Inflammatory macrophage (primary cell): ENCODE measurements at regions not wholly inside any gene's neighbourhood (a gene's known extent, or its start where the extent isn't known, plus 50 kb on each side); places are given as distances from the start of the nearest gene placed in this dataset.
A peak's percentile ranks its signal among the peaks of the same experiment; 100 is the strongest.
"Not testable (repeated sequence)": the region's sequence is repeated elsewhere in the genome, so short reads cannot be mapped to it uniquely, and the experiment has no call there.

Source experiments
- DNase-seq, 2 donors: peaks; one replicate each; pipeline ENCODE4 v3.0.0-alpha.2; 2020 to 2022

DNA sequence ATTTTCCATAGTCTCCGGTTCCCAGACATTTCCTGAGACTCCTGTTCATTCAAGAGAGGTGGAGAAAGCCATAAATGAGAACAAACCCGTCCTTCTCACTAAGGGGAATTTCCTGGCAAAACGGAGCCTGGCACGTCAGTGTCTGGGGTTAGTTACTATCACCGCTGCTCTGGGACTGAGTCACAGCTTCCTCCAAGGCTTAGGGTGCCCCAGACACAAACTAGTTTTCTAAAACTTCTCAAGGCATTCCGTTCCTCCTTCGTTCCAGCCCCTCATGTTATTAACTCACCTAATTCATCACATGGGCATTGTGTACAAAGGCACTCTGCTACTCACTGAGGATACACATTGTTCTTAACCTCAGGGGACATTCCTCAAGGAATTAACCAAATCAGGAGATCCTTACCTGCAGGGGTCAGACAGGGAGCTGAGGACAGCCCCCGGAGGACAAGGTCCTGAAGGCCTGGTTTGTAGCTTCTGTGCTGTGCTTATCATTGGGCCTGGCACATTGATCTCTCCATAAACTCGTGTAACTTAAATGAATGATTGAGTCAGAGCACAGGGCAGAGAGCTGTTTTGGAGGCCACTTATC is 103.0 kb upstream of the KLF6 start:
- DNase-seq, result peak; percentile 43 to 81

DNA sequence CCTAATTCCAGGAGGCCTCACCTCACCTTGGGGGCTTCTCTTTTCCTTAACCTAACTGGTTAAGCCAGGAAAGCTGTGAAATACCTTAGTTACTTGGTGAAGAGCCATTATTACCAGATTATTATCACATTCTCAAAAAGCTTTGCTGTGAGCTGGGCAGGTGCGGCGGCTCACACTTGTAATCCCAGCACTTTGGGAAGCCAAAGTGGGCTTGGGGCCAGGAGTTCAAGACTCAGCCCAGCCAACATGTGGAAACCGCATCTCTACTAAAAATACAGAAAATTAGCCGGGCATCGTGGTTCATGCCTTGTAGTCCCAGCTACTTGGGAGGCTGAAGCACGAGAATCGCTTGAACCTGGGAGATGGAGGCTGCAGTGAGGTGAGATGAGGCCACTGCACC is 102.4 kb upstream of the KLF6 start:
- no peak for DNase-seq

DNA sequence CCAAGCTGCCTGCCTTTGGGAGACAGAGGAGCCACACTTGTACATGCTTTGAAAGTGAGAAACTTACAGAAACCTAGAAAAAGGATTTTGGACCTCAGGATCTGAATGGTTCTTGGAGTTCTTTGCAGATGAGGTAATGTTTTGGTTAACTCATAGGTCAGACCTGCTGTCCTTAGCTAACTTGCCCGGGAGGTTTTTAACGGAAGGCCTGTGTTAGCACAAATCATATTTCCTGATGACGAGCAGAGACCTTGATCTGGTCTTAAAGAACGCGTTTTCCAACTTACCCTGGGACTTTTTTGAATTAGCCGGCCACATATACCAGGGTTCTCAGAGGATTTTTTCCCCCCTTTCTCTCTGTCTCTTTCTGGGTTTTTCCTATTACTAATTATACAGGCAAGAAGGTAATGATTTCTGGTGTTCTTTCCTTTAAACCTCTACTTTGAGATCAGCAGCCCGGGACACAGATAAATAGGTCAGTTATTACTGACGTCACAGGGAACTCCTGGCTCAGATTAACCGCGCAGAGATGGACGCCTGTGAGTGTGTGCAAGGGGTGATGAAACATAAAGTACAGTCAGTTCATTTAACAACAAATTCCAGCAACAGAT is 101.7 kb upstream of the KLF6 start:
- DNase-seq, result no peak

DNA sequence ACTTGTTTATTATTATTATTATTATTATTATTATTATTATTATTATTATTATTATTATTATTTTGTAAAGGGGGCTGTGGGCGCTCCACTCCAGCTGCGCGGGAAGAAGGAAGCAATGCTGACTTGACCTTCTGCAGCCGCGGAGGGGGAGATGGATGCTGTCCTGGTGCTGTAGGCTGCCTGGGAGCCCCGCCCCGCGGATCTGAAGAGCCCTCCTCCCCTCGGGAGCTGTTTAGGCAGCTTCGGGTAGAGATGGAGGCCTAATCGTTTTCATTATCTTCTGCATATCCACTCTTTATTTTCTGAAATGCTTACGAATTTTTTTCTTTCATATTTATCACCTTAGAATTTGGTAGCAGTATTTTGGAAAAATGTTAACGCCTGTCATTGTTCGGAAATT is 101.2 kb upstream of the KLF6 start:
- DNase-seq, result no peak

DNA sequence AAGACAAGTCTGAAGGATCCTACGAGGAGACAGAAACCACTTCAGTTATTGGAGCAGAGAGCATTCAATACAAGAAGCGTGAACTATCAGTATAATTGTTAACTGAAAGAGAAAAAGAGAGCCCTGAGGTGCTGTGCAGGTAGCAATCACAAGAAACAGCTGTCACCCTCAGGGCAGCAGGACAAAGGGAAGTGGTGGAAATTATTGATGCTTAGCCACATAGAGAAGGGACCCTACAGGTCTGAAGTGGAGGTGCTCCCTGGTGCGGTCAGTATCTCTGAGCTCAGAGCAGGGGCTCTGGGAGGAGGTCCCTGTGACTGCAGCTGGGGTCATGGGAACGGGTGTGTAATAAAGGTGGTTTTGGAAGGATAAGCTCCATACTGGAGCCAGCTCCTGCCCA is 97.8 kb upstream of the KLF6 start:
- no peak for DNase-seq

DNA sequence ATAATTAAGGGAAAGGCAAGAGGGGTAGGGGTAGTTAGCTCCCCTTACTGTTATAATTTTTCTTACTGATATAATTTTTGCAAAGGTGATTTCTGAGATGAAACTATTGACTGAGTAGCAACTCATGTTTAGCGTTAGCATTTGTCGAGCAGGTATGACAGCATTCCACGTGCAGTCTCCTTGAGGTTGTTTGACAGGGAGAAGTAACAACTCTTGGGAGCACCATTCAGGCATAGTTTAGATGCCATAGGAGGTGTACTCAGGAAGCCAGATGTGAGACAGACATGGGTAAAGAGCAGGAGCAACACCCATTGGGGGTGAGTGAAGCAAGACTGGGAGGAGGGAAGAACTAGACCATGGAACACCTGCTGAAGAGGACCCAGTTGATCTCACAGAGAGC is 96.6 kb upstream of the KLF6 start:
- no peak for DNase-seq

DNA sequence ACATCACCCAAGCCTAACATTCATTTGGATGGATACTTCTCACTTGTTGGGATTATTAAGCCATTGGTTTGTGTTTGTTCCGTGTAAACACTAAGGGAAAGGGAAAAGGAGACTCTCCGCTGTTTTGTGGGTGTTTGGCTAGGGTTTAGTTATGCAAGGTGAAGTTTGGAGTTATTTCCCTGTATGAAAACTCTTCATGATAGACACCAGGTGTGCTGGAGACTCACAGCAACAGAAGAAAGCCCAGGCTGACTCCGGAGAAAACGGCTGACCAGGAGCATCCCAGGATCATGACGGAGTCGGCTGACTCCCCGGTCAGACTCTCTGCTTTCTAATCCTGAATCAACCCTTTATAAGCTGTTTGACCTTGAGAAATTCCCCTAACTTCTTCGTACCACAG is 94.1 kb upstream of the KLF6 start:
- no peak for DNase-seq

DNA sequence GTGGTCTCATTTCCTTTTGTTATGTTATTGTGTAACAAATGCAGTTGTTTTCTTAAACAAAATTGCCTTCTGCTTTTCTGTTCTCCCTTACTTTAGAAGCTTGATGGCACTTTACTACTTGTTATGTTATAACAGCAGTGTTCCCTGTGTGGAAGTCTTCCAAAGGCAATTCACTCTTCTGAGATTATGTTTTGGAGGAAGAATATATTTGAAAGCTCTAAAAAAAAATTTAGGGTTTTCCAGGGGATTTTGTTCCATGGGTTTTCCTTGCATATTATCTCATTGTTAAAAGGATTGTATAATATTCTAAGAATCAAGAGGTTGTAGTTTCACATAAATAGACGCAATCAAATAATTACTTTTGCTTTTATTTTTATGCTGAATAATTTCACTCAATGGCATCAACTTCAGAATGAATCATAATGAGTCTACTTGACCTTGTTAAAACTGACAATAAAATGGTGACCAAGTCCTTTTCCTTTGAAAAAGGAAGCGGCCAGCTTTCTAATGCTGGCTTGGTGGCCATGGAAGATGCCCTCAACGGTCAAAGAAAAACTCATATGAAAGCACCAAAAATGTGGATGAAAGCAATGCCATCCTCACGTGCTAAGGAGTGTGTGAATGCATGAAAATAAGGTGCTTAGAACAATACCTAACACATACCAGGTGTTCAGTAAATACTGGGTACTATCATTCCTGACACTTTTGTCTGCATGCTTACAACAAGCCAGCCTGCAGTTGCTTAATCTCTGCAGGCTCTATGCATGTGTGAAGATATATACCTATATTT is 92.4 kb upstream of the KLF6 start:
- DNase-seq, result peak; percentile 47 to 78

DNA sequence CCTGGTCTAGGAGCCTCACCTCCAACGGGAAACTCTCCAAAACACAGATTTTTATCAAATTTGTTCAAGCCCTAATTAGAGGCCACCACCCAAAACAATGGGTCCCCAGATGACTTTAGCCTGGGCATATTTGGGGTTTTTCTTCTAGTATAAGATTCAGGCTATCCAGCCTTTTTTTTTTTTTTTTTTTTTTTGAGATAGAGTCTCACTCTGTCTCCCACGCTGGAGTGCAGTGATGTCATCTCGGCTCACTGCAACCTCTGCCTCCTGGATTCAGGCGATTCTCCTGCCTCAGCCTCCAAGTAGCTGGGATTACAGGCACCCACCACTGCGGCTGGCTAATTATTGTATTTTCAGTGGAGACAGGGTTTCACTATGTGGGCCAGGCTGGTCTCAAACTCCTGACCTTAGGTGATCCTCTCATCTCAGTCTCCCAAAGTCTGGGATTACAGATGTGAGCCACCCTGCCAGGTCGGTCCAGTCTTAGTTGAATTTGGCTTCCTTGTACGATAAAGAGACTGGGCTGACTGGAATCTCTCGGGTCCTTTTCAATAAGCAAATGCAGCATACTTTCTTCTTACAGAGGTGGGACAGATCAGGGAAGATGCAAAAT is 91.4 kb upstream of the KLF6 start:
- DNase-seq, result no peak

DNA sequence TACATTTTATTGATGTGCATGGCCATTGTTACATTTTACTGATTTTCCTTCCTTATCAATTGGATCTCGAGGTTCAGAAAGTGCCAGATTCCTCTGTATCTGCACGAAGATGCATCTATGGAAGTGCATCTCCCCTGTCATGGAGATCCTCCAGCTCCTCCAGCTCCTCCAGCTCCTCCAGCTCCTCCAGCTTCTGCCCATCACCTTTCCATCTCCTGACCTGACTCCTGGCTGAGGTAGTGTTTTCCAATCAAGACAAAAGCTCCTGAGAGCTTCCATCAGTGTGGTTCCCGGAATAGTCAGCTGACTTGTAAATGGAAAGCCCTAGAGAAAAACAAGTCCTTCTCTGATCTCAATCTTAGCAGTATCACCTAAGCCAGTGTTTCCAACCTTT is 90.8 kb upstream of the KLF6 start:
- DNase-seq, result no peak

DNA sequence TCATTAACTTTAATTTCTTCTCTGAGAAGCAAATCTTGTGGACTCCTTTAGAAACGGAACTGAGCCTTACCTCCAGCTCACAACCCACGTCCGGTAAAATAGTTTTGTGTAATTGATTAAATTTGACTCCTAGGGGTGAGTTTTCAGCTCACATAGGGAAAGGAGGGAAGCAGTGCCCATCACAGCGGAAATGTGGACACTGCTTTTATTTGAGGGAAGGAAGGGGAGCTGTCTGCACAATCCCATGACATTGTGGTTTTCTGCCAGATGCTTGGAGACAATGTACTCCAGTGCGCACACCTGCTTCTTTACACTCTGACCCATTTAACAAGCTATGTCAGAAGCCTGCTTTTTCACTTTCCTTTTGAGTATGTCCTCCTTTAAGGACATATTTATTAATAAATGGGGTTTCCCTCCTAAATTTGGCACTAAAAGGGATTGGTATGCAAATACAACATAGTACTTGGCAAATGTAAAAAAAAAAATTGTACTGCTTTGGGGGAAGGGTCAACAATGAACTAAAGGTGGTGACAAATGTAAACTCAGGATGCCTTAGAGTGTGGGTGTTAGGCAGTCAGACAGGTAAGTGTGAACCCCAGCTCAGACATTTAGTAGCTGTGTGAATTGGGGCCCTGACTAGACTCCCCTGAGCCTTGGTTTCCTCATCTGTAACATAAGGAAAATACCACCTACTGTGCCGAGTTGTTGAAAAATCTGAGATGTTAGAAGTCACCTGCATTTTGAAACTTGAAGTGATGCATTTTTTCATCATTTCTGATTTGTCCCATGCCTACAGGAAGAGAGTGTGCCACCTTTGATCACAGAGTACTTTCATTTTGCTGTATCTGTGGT is 90.2 kb upstream of the KLF6 start:
- DNase-seq, result peak in 1 of 2 donors; percentile 42

DNA sequence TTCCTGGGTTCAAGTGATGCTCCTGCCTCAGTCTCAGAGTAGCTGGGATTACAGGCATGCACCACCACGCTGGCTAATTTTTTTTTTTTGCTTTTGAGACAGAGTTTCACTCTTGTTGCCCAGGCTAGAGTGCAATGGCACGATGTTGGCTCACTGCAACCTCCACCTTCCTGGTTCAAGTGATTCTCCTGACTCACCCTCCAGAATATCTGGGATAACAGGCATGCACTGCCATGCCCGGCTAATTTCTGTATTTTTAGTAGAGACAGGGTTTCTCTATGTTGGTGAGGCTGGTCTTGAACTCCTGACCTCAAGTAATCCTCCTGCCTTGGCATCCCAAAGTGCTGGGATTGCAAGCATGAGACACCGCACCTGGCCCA is 89.6 kb upstream of the KLF6 start:
- DNase-seq, result not testable (repeated sequence)

DNA sequence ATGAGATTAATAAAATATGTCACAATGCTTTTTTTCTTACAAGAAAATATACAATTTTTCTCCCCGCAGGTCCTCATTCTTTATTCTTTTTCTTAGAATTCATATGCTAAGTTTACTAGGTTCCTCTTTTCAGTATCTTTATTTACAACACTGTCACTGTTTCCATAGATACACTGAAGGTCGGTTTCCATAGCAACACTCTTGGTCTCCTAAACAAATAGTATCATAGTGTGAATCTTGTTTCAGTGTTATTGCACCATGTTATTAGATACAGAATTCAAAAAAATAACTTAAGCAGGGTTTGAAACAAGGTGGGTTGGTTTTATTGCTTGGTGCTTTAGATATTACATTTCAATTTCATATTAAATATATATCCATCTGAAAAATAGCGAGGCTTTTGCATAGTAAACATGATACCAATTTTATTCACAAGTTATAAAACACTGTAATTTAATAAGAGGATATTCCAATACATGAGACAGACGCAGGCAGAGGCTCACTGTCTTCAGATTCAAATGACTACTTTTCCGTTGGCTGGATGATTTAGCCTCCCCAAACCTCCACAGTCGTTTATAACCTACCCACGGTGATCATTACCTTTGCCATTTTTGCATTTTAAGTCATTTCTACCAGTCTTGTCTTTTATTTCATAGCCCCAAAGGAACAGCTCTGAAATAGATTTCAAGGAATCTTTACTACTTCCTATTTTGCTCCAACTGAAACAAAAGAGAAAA is 88.9 kb upstream of the KLF6 start:
- peak; percentile 93 to 99 for DNase-seq

DNA sequence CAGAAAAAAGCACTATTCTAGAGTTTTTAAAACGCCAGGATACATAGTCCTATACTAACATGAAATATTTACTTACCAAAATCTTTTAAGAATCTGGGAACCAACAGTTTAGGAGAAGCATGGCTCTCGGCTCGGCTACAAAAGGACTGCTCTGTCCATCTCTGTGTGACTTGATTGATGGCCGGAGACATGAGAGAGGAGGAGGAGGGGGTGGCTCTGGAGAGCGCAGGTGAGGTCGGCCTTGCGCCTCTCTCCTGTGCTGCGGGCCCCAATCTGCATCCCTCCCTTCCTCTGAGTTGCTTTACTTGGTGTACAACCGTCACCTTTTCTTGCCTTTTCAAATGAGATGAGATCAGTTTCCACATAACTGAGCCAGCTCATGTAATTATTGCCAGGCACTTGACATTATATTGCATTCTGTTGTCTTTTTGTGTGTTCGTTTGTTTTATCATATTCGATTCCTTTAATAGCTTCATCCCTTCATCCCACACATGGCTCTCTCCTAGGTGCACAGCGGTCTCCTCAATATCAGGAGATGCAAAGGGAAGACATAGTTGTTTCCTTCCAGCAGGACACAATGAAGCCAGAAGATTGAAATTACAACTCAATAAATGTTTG is 87.8 kb upstream of the KLF6 start:
- DNase-seq, result no peak

DNA sequence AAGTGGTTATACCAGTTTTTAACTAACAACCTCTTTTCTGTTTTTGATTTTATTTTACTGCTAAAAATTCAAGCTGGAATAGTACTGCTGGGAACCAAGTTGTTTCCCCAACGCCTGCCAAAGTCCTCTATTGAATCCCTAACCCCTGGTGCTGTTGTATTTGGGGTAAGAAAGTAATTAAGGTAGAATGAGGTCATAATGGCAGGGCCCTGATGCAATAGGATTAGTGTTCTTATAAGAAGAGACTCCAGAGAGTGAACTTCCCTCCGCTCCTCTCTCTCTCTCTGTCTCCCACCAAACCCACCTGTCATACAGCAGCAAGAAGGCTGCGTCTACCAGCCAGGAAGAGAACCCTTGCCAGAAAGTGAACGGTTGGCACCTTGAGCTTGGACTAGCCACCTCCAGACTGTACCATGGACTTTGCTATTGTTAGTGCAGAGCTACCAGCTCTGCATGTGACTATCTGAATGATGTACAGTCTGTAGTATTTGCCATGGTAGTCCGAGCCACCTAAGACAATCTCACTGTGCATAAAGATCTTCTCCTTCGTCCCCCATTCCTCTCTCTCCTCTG is 86.5 kb upstream of the KLF6 start:
- no peak for DNase-seq

DNA sequence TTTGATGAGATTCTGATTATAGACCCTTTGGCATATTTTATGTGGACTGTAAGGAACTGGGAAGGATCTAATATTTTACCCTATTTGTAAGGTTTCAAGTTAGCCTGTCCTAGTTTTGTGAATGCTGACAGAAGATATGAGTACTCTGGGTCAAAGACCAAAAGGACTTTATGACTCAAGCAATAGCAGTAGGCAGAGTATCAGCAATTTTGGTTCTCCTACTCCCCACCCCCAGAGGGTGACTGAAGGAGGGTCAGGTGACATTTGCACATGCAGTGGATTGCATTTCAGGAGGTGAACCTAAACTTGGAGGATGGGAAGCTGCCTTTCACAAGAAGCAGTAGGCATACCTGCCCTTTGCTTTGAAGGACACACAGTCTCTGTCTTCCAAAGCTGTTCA is 84.0 kb upstream of the KLF6 start:
- peak; percentile 79 to 89 for DNase-seq

DNA sequence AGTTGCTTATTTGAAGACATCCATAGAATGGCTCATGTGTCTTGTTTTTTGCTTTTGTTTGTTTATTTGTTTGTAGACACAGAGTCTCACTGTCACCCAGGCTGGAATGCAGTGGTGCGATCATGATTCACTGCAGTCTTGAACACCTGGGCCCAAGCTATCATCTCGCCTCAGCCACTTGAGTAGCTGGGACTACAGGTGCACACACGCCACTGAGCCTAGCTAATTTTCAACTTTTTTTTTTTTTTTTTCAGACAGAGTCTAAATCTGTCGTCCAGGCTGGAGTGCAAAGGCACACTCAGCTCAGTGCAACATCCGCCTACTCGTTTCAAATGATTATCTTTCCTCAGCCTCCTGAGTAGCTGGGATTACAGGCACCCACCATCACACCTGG is 83.3 kb upstream of the KLF6 start:
- DNase-seq, result no peak

DNA sequence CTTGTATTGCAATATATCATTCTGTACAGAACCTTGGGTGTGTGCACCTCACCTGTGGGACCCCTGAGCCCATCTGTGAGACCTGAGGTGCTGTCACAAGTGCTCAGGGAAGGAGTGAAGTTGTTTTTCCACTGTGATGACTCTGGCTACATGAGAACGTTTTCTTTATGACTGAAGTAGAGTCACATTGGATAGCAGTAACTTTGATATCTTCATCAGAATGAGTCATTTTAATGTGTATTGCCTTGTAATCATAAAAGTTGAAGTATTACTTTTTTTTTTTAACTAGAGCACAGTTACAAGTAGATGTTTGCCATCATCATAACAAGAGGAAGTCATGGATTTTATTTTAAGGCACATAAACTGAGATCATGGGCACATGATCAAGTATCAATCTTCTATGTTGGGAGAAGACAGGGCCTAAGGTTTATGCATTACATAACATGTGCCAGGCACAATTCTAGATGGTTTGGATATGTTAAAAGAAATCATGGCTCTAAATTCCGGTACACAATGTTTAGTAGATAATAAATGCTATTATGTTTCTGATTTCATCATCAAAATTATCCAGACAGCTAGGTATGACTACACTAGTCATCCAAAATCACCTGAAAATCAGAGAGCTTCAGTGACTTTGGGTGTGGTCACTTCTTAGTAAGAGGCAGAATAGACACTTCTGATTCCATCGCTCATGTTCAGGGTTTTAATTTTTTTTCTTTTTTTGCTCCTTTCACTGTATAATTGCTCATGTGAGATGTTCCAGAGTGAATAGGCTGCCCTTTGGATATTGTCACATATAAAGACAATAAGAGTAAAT is 82.7 kb upstream of the KLF6 start:
- DNase-seq, result peak; percentile 66 to 77

DNA sequence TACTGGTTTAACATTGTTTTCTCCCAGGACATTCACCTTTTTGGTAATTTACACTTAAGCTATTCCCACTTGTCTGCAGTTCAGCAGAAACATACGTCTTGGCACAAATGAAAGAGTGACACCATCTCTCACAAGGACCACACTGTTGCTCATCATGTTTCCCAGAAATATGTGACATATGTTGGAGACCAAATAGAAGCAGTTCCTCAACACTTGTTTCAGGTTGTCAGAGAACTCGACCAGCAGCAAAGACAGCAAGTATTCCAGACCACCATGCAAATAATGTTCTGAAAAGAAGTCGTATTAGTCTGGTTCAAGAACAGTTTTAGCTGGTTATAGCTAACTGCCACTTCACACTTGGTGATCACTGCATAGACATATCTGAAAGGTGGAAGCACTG is 81.3 kb upstream of the KLF6 start:
- DNase-seq, result peak; percentile 58 to 65

DNA sequence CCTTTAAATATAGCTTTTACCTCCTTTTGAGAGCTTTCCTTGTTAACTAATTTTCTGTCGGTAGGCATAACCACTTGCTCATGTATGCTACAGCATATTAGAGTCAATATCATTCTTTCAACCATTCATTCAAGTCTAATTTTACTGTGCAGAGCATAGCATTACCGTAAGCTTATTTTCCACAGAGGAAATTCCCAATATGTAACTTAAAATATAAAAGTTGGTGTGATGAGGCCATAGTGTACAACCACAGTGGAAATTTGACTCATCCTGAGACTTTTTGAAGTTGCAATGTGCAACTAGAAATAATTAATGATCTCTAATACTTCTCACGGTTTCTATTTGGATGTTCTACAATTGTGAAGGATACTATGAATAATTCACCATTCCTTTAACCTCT is 80.6 kb upstream of the KLF6 start:
- no peak for DNase-seq
